ENCODE measurements at regions not wholly inside any gene's neighbourhood (a gene's known extent, or its start where the extent isn't known, plus 50 kb on each side); places are given as distances from the start of the nearest gene placed in this dataset.

GRCh38 chr14:39621223-39621622 lies 189.0 kb upstream of the FBXO33 start:
- no peak for TF ChIP-seq CTCF (IDR thresholded peaks at IDR 0.05)
- no peak overlapping the region for H3K4me3 ChIP-seq
- peaks cover 15% of the 10 kb centered on the region for H3K4me1 ChIP-seq
- H3K9me3 ChIP-seq, result peaks cover 10% of the 10 kb centered on the region
- intact Hi-C loops (cut with DNase I), result no loop called here
- DNase-seq, result no peak
- 73 to 84% (median 82%) methylated on average over 2 of the region's 2 CpGs for WGBS, 3 donors
- no peaks in the 10 kb centered on the region for H3K27me3 ChIP-seq (ENCODE audit: insufficient read depth in 3 of 3, low read length in 2 of 3)
- no peaks in the 10 kb centered on the region for H3K36me3 ChIP-seq (ENCODE audit: insufficient read depth in 1 of 2, low read depth in 1 of 2)
- no peak for ATAC-seq
- no peak overlapping the region for H3K27ac ChIP-seq

- ATAC-seq, result no peak
- no peak for TF ChIP-seq CTCF (IDR thresholded peaks at IDR 0.05)
These were observed 185.3 kb upstream of the FBXO33 start for GRCh38 chr14:39617537-39617936.

GRCh38 chr14:39615352-39615751 lies 183.1 kb upstream of the FBXO33 start:
- TF ChIP-seq CTCF (IDR thresholded peaks at IDR 0.05), result no peak
- H3K9me3 ChIP-seq, result no peaks in the 10 kb centered on the region
- no peak overlapping the region for H3K27ac ChIP-seq
- intact Hi-C loops (cut with DNase I), result no loop called here
- no peaks in the 10 kb centered on the region for H3K27me3 ChIP-seq (ENCODE audit: insufficient read depth in 3 of 3, low read length in 2 of 3)
- no peak for DNase-seq
- ATAC-seq, result no peak
- peaks cover 4% of the 10 kb centered on the region for H3K4me1 ChIP-seq
- no peaks in the 10 kb centered on the region for H3K36me3 ChIP-seq (ENCODE audit: insufficient read depth in 1 of 2, low read depth in 1 of 2)
- no peak overlapping the region for H3K4me3 ChIP-seq
- WGBS, 3 donors, result 82 to 89% (median 87%) methylated on average over 2 of the region's 2 CpGs

More at GRCh38 chr14:39617537-39617936, 185.3 kb upstream of the FBXO33 start:
- H3K27ac ChIP-seq, result no peak overlapping the region
- H3K4me1 ChIP-seq, result peaks cover 15% of the 10 kb centered on the region
- peaks cover 2% of the 10 kb centered on the region for H3K9me3 ChIP-seq
- intact Hi-C loops (cut with DNase I), result no loop called here
- WGBS, 3 donors, result 88 to 95% (median 95%) methylated on average over 1 of the region's 1 CpG
- no peaks in the 10 kb centered on the region for H3K36me3 ChIP-seq (ENCODE audit: insufficient read depth in 1 of 2, low read depth in 1 of 2)
- DNase-seq, result no peak
- H3K4me3 ChIP-seq, result no peak overlapping the region
- H3K27me3 ChIP-seq (ENCODE audit: insufficient read depth in 3 of 3, low read length in 2 of 3), result no peaks in the 10 kb centered on the region

GRCh38 chr14:39614297-39614923 lies 182.2 kb upstream of the FBXO33 start:
- H3K4me1 ChIP-seq, result peaks cover 3% of the 10 kb centered on the region
- no peak for ATAC-seq
- H3K27ac ChIP-seq, result no peak overlapping the region
- TF ChIP-seq CTCF (IDR thresholded peaks at IDR 0.05), result no peak
- no peaks in the 10 kb centered on the region for H3K36me3 ChIP-seq (ENCODE audit: insufficient read depth in 1 of 2, low read depth in 1 of 2)
- intact Hi-C loops (cut with DNase I), result no loop called here
- H3K4me3 ChIP-seq, result no peak overlapping the region
- WGBS, 3 donors, result 52 to 66% (median 66%) methylated on average over 3 of the region's 3 CpGs
- H3K27me3 ChIP-seq (ENCODE audit: insufficient read depth in 3 of 3, low read length in 2 of 3), result no peaks in the 10 kb centered on the region
- H3K9me3 ChIP-seq, result no peaks in the 10 kb centered on the region
- DNase-seq, result no peak

- DNase-seq (no peak), ATAC-seq (no peak)
- no peaks in the 10 kb centered on the region for H3K27me3 ChIP-seq (ENCODE audit: insufficient read depth in 3 of 3, low read length in 2 of 3)
- H3K4me1 ChIP-seq, result no peaks in the 10 kb centered on the region
- intact Hi-C loops (cut with DNase I), result no loop called here
- H3K36me3 ChIP-seq (ENCODE audit: insufficient read depth in 1 of 2, low read depth in 1 of 2), result no peaks in the 10 kb centered on the region
- TF ChIP-seq CTCF (IDR thresholded peaks at IDR 0.05), result no peak
- no peak overlapping the region for H3K27ac ChIP-seq
- H3K4me3 ChIP-seq, result no peak overlapping the region
- H3K9me3 ChIP-seq, result no peaks in the 10 kb centered on the region
These were observed 176.9 kb upstream of the FBXO33 start for GRCh38 chr14:39609119-39609518.
